Esophagus muscularis mucosa (tissue), 3 donors: ENCODE measurements at regions not wholly inside any gene's neighbourhood (a gene's known extent, or its start where the extent isn't known, plus 50 kb on each side); places are given as distances from the start of the nearest gene placed in this dataset.

Experiments used
- POLR2A ChIP-seq: fragments of 450-650 bp; IDR thresholded peaks from one replicate; pipeline ENCODE4 v1.6.1; 2017; ENCODE audit warnings: antibody characterized with exemption, moderate library complexity, mild to moderate bottlenecking, low read depth
- TF ChIP-seq, protein P1 (sequence below), 3 experiments: fragments of 200-600 bp in 2 of 3; fragments of 450-650 bp in 1 of 3; sonication (generic) in 2 of 3; IDR thresholded peaks; one replicate each; pipeline ENCODE4 v1.5.1; 2017 to 2019; ENCODE audit warnings: antibody characterized with exemption in 3 of 3, mild to moderate bottlenecking in 2 of 3, moderate library complexity in 1 of 3

- TF ChIP-seq, protein P1, sequence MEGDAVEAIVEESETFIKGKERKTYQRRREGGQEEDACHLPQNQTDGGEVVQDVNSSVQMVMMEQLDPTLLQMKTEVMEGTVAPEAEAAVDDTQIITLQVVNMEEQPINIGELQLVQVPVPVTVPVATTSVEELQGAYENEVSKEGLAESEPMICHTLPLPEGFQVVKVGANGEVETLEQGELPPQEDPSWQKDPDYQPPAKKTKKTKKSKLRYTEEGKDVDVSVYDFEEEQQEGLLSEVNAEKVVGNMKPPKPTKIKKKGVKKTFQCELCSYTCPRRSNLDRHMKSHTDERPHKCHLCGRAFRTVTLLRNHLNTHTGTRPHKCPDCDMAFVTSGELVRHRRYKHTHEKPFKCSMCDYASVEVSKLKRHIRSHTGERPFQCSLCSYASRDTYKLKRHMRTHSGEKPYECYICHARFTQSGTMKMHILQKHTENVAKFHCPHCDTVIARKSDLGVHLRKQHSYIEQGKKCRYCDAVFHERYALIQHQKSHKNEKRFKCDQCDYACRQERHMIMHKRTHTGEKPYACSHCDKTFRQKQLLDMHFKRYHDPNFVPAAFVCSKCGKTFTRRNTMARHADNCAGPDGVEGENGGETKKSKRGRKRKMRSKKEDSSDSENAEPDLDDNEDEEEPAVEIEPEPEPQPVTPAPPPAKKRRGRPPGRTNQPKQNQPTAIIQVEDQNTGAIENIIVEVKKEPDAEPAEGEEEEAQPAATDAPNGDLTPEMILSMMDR (IDR thresholded peaks at IDR 0.05): no peak
- TF ChIP-seq POLR2A: no peak
These were observed 576.2 kb downstream of the TUSC7 start for GRCh38 chr3:117285737-117286136.
